ENCODE measurements at regions not wholly inside any gene's neighbourhood (a gene's known extent, or its start where the extent isn't known, plus 50 kb on each side); places are given as distances from the start of the nearest gene placed in this dataset.

DNA sequence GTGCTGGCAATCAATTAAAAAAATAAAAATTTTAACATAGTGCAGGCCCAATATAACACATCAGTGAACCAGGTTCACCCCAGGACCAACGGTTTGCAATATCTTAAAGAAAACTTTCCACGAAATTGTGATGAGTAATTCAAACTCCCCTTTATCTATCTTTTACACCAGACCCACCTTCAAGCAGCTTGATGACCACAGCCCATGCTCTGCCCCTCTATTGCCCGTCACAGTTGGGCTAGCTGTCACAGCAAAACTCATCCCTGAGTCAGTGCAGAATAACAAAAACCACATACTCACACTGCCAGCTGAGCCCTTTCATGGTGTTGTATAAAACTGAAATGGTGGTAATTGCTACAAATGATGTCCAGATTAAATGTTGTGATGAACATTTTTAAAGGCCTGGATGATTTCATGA is 112.5 kb upstream of the CREB1 start (continued):
- TF ChIP-seq, protein P1, sequence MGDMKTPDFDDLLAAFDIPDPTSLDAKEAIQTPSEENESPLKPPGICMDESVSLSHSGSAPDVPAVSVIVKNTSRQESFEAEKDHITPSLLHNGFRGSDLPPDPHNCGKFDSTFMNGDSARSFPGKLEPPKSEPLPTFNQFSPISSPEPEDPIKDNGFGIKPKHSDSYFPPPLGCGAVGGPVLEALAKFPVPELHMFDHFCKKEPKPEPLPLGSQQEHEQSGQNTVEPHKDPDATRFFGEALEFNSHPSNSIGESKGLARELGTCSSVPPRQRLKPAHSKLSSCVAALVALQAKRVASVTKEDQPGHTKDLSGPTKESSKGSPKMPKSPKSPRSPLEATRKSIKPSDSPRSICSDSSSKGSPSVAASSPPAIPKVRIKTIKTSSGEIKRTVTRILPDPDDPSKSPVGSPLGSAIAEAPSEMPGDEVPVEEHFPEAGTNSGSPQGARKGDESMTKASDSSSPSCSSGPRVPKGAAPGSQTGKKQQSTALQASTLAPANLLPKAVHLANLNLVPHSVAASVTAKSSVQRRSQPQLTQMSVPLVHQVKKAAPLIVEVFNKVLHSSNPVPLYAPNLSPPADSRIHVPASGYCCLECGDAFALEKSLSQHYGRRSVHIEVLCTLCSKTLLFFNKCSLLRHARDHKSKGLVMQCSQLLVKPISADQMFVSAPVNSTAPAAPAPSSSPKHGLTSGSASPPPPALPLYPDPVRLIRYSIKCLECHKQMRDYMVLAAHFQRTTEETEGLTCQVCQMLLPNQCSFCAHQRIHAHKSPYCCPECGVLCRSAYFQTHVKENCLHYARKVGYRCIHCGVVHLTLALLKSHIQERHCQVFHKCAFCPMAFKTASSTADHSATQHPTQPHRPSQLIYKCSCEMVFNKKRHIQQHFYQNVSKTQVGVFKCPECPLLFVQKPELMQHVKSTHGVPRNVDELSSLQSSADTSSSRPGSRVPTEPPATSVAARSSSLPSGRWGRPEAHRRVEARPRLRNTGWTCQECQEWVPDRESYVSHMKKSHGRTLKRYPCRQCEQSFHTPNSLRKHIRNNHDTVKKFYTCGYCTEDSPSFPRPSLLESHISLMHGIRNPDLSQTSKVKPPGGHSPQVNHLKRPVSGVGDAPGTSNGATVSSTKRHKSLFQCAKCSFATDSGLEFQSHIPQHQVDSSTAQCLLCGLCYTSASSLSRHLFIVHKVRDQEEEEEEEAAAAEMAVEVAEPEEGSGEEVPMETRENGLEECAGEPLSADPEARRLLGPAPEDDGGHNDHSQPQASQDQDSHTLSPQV (IDR thresholded peaks at IDR 0.05): peak; percentile 59; the same call in 1 of the 2 replicates
- TF ChIP-seq HOXB6 (CRISPR knock-in tag; IDR thresholded peaks at IDR 0.05; ENCODE audit: borderline replicate concordance) (no peak), GTF2E2 (tag; IDR thresholded peaks at IDR 0.05) (0 out of 2 replicates have a peak, but pooled peaks have one; percentile 36), EP300 (IDR thresholded peaks at IDR 0.05; ENCODE audit: low read length) (peak; percentile 94), NCOA2 (IDR thresholded peaks at IDR 0.05; ENCODE audit: partially characterized antibody in 2 of 2) (peak; percentile 45 to 74), HDAC2 (IDR thresholded peaks at IDR 0.05) (peak; percentile 67; the same call in 1 of the 2 replicates), SUPT5H (IDR thresholded peaks at IDR 0.05) (no peak), MTA3 (IDR thresholded peaks at IDR 0.05; ENCODE audit: borderline replicate concordance) (0 out of 2 replicates have a peak, but pooled peaks have one; percentile 31), MAZ (CRISPR knock-in tag; conservative IDR thresholded peaks at IDR 0.05 in 1 of 2, IDR thresholded peaks at IDR 0.05 in 1 of 2) (no peak), NEUROD1 (IDR thresholded peaks at IDR 0.05; ENCODE audit: borderline replicate concordance, low read depth, low read length, partially characterized antibody) (peak; percentile 21), HDAC1 (IDR thresholded peaks at IDR 0.05) (peak in 1 of 2 experiments; percentile 58; a peak in 1 of 4 replicates), TCF7 (IDR thresholded peaks at IDR 0.05; ENCODE audit: borderline replicate concordance) (no peak), MYNN (IDR thresholded peaks at IDR 0.05) (peak; percentile 83; the same call in 1 of the 2 replicates), MYNN (CRISPR knock-in tag; IDR thresholded peaks at IDR 0.05) (no peak)
- TF ChIP-seq, protein P2, sequence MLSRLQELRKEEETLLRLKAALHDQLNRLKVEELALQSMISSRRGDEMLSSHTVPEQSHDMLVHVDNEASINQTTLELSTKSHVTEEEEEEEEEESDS (CRISPR knock-in tag; IDR thresholded peaks at IDR 0.05): no peak
- TF ChIP-seq, protein P3, sequence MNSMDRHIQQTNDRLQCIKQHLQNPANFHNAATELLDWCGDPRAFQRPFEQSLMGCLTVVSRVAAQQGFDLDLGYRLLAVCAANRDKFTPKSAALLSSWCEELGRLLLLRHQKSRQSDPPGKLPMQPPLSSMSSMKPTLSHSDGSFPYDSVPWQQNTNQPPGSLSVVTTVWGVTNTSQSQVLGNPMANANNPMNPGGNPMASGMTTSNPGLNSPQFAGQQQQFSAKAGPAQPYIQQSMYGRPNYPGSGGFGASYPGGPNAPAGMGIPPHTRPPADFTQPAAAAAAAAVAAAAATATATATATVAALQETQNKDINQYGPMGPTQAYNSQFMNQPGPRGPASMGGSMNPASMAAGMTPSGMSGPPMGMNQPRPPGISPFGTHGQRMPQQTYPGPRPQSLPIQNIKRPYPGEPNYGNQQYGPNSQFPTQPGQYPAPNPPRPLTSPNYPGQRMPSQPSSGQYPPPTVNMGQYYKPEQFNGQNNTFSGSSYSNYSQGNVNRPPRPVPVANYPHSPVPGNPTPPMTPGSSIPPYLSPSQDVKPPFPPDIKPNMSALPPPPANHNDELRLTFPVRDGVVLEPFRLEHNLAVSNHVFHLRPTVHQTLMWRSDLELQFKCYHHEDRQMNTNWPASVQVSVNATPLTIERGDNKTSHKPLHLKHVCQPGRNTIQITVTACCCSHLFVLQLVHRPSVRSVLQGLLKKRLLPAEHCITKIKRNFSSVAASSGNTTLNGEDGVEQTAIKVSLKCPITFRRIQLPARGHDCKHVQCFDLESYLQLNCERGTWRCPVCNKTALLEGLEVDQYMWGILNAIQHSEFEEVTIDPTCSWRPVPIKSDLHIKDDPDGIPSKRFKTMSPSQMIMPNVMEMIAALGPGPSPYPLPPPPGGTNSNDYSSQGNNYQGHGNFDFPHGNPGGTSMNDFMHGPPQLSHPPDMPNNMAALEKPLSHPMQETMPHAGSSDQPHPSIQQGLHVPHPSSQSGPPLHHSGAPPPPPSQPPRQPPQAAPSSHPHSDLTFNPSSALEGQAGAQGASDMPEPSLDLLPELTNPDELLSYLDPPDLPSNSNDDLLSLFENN (IDR thresholded peaks at IDR 0.05; ENCODE audit: low read depth in 2 of 2, low read length in 2 of 2): 0 out of 4 replicates have a peak, but pooled peaks of 1 of the 2 experiments have one; percentile 50
- TF ChIP-seq, protein P4, sequence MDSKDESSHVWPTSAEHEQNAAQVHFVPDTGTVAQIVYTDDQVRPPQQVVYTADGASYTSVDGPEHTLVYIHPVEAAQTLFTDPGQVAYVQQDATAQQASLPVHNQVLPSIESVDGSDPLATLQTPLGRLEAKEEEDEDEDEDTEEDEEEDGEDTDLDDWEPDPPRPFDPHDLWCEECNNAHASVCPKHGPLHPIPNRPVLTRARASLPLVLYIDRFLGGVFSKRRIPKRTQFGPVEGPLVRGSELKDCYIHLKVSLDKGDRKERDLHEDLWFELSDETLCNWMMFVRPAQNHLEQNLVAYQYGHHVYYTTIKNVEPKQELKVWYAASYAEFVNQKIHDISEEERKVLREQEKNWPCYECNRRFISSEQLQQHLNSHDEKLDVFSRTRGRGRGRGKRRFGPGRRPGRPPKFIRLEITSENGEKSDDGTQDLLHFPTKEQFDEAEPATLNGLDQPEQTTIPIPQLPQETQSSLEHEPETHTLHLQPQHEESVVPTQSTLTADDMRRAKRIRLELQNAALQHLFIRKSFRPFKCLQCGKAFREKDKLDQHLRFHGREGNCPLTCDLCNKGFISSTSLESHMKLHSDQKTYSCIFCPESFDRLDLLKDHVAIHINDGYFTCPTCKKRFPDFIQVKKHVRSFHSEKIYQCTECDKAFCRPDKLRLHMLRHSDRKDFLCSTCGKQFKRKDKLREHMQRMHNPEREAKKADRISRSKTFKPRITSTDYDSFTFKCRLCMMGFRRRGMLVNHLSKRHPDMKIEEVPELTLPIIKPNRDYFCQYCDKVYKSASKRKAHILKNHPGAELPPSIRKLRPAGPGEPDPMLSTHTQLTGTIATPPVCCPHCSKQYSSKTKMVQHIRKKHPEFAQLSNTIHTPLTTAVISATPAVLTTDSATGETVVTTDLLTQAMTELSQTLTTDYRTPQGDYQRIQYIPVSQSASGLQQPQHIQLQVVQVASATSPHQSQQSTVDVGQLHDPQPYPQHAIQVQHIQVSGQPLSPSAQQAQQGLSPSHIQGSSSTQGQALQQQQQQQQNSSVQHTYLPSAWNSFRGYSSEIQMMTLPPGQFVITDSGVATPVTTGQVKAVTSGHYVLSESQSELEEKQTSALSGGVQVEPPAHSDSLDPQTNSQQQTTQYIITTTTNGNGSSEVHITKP (IDR thresholded peaks at IDR 0.05; ENCODE audit: partially characterized antibody): peak; percentile 5

Measured in K562 (cell line).